ENCODE measurements at regions not wholly inside any gene's neighbourhood (a gene's known extent, or its start where the extent isn't known, plus 50 kb on each side); places are given as distances from the start of the nearest gene placed in this dataset.

- DNase-seq = no peak
These were observed 191.1 kb downstream of the MAP2K6 start for GRCh38 chr17:69605571-69605970.

- no peak for DNase-seq
These were observed 191.8 kb downstream of the MAP2K6 start for GRCh38 chr17:69606142-69606800.

- DNase-seq = peak; percentile 66
These were observed 192.8 kb downstream of the MAP2K6 start for GRCh38 chr17:69607162-69607834.

GRCh38 chr17:69608141-69608540 lies 193.6 kb downstream of the MAP2K6 start:
- peak; percentile 49 for DNase-seq

- peak; percentile 73 for DNase-seq
These were observed 194.4 kb downstream of the MAP2K6 start for GRCh38 chr17:69608808-69609472.

- DNase-seq = peak; percentile 40
These were observed 195.2 kb downstream of the MAP2K6 start for GRCh38 chr17:69609473-69610305.

GRCh38 chr17:69620363-69620762 lies 205.9 kb downstream of the MAP2K6 start:
- no peak for DNase-seq

- no peak for DNase-seq
These were observed 211.0 kb downstream of the MAP2K6 start for GRCh38 chr17:69625474-69625873.

GRCh38 chr17:69630056-69630635 lies 215.6 kb downstream of the MAP2K6 start:
- no peak for DNase-seq

GRCh38 chr17:69634844-69635243 lies 220.3 kb downstream of the MAP2K6 start:
- DNase-seq = no peak

GRCh38 chr17:69637446-69638156 lies 223.1 kb downstream of the MAP2K6 start:
- no peak for DNase-seq

- no peak for DNase-seq
These were observed 224.6 kb downstream of the MAP2K6 start for GRCh38 chr17:69639096-69639495.

GRCh38 chr17:69640073-69640472 lies 225.6 kb downstream of the MAP2K6 start:
- no peak for DNase-seq

- no peak for DNase-seq
These were observed 229.2 kb downstream of the MAP2K6 start for GRCh38 chr17:69643686-69644085.

- DNase-seq = no peak
These were observed 232.2 kb downstream of the MAP2K6 start for GRCh38 chr17:69646729-69647128.

- no peak for DNase-seq
These were observed 236.4 kb downstream of the MAP2K6 start for GRCh38 chr17:69650881-69651280.

- DNase-seq = no peak
These were observed 237.4 kb downstream of the MAP2K6 start for GRCh38 chr17:69651921-69652320.

GRCh38 chr17:69654981-69655855 lies 240.7 kb downstream of the MAP2K6 start:
- DNase-seq = no peak

- DNase-seq = no peak
These were observed 241.4 kb downstream of the MAP2K6 start for GRCh38 chr17:69655902-69656301.

GRCh38 chr17:69669441-69670178 lies 255.1 kb downstream of the MAP2K6 start:
- DNase-seq = peak; percentile 60
